ENCODE measurements at regions not wholly inside any gene's neighbourhood (a gene's known extent, or its start where the extent isn't known, plus 50 kb on each side); places are given as distances from the start of the nearest gene placed in this dataset.

DNA sequence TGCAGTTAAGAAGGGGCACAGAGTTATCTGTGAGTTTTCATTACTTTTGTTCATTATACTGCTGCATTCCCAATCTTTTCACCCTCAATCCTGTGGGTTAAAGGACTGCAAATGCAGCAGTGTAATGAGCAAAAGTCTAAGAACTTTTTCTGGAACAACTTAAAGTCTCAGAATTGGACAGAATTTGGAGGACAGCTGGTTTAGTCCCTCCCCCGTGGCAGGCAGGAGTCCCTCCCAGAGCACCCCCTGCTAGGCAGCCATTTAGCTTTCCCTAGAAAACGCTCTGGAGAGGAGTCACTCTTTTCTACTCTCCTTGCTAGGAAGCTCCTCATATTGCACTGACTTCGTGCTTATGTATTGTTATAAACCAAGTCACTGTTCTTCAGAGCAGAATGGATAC is 156.3 kb upstream of the UBE2E1 start:
- FAIRE-seq, result no peak
- H3K9me3 ChIP-seq (replicated peaks; ENCODE audit: control insufficient read depth, insufficient read depth, low read length), result no peaks in the 10 kb centered on the region
- ChIA-PET CTCF (interaction anchor here (0.6 to 2.0 kb wide), 10 partner anchors 9 to 689 kb away, joined by 3 to 15 read pairs (median 3); no protein-coding TSS in a partner anchor), RAD21 (ENCODE audit: unreplicated experiment) (interaction anchor here (0.6 to 3.1 kb wide), 16 partner anchors 10 to 269 kb away, joined by 3 to 27 read pairs (median 5); no protein-coding TSS in a partner anchor), POLR2A (interaction anchor here (0.6 to 1.3 kb wide), 4 partner anchors 9 to 403 kb away, joined by 3 to 5 read pairs (median 4); partner anchors contain the start of genes NKIRAS1 and RPL15), SMC1A (ENCODE audit: uncharacterized antibody, unreplicated experiment) (interaction anchor here (0.6 to 5.3 kb wide), 38 partner anchors 9 to 487 kb away, joined by 3 to 35 read pairs (median 4); no protein-coding TSS in a partner anchor)
- H3K36me3 ChIP-seq (ENCODE audit: control insufficient read depth in 2 of 2, insufficient read depth in 2 of 2, low read length in 1 of 2), result no peaks in the 10 kb centered on the region
- in situ Hi-C loops (cut with MboI) (no loop called here), intact Hi-C loops (cut with micrococcal nuclease; ENCODE audit: unreplicated experiment) (no loop called here)
- no peak for ATAC-seq
- no peak overlapping the region for H3K9ac ChIP-seq (ENCODE audit: control insufficient read depth, insufficient read depth, low read length)
- no peak for DNase-seq (ENCODE audit: low read depth, low spot score)
- no peak overlapping the region for H2AFZ ChIP-seq (ENCODE audit: control insufficient read depth, low read depth, low read length)
- no peaks in the 10 kb centered on the region for H3K79me2 ChIP-seq (ENCODE audit: control insufficient read depth, insufficient read depth, low read length)
- no peak overlapping the region for H3K4me2 ChIP-seq (ENCODE audit: control insufficient read depth, insufficient read depth)
- no peaks in the 10 kb centered on the region for H3K27me3 ChIP-seq (replicated peaks in 1 of 2; ENCODE audit: control insufficient read depth in 2 of 2, insufficient read depth in 2 of 2, low read length in 1 of 2)
- H3K4me1 ChIP-seq (ENCODE audit: control insufficient read depth, insufficient read depth, low read length), result peaks cover 33% of the 10 kb centered on the region
- WGBS (ENCODE audit: insufficient coverage, insufficient replicate concordance, low lambda C conversion rate, missing lambda C conversion rate), result 100% methylated on average over 3 of the region's 3 CpGs
- BruUV-seq (replicated peaks), result no TSS peak
- H3K4me3 ChIP-seq, result no peak overlapping the region
- no peak overlapping the region for H3K27ac ChIP-seq (ENCODE audit: control insufficient read depth, insufficient read depth)
- TF ChIP-seq NR2C1 (IDR thresholded peaks at IDR 0.05), result no peak
- TF ChIP-seq, protein P1, sequence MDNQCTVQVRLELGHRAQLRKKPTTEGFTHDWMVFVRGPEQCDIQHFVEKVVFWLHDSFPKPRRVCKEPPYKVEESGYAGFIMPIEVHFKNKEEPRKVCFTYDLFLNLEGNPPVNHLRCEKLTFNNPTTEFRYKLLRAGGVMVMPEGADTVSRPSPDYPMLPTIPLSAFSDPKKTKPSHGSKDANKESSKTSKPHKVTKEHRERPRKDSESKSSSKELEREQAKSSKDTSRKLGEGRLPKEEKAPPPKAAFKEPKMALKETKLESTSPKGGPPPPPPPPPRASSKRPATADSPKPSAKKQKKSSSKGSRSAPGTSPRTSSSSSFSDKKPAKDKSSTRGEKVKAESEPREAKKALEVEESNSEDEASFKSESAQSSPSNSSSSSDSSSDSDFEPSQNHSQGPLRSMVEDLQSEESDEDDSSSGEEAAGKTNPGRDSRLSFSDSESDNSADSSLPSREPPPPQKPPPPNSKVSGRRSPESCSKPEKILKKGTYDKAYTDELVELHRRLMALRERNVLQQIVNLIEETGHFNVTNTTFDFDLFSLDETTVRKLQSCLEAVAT (IDR thresholded peaks at IDR 0.05), result no peak
- no peak for TF ChIP-seq ZNF622 (IDR thresholded peaks at IDR 0.05)
- TF ChIP-seq YY1 (IDR thresholded peaks at IDR 0.05; ENCODE audit: low read depth, low read length), result no peak
- TF ChIP-seq SUPT20H (IDR thresholded peaks at IDR 0.05; ENCODE audit: borderline replicate concordance, control insufficient read depth, low read depth, low read length), result no peak
- TF ChIP-seq HDGF (IDR thresholded peaks at IDR 0.05), result no peak
- no peak for TF ChIP-seq NFYA (IDR thresholded peaks at IDR 0.05; ENCODE audit: borderline replicate concordance, low read depth, low read length)
- TF ChIP-seq, protein P2, sequence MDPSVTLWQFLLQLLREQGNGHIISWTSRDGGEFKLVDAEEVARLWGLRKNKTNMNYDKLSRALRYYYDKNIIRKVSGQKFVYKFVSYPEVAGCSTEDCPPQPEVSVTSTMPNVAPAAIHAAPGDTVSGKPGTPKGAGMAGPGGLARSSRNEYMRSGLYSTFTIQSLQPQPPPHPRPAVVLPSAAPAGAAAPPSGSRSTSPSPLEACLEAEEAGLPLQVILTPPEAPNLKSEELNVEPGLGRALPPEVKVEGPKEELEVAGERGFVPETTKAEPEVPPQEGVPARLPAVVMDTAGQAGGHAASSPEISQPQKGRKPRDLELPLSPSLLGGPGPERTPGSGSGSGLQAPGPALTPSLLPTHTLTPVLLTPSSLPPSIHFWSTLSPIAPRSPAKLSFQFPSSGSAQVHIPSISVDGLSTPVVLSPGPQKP (IDR thresholded peaks at IDR 0.05; ENCODE audit: low read depth, low read length), result no peak
- no peak for TF ChIP-seq LARP7 (IDR thresholded peaks at IDR 0.05)
- TF ChIP-seq, protein P3, sequence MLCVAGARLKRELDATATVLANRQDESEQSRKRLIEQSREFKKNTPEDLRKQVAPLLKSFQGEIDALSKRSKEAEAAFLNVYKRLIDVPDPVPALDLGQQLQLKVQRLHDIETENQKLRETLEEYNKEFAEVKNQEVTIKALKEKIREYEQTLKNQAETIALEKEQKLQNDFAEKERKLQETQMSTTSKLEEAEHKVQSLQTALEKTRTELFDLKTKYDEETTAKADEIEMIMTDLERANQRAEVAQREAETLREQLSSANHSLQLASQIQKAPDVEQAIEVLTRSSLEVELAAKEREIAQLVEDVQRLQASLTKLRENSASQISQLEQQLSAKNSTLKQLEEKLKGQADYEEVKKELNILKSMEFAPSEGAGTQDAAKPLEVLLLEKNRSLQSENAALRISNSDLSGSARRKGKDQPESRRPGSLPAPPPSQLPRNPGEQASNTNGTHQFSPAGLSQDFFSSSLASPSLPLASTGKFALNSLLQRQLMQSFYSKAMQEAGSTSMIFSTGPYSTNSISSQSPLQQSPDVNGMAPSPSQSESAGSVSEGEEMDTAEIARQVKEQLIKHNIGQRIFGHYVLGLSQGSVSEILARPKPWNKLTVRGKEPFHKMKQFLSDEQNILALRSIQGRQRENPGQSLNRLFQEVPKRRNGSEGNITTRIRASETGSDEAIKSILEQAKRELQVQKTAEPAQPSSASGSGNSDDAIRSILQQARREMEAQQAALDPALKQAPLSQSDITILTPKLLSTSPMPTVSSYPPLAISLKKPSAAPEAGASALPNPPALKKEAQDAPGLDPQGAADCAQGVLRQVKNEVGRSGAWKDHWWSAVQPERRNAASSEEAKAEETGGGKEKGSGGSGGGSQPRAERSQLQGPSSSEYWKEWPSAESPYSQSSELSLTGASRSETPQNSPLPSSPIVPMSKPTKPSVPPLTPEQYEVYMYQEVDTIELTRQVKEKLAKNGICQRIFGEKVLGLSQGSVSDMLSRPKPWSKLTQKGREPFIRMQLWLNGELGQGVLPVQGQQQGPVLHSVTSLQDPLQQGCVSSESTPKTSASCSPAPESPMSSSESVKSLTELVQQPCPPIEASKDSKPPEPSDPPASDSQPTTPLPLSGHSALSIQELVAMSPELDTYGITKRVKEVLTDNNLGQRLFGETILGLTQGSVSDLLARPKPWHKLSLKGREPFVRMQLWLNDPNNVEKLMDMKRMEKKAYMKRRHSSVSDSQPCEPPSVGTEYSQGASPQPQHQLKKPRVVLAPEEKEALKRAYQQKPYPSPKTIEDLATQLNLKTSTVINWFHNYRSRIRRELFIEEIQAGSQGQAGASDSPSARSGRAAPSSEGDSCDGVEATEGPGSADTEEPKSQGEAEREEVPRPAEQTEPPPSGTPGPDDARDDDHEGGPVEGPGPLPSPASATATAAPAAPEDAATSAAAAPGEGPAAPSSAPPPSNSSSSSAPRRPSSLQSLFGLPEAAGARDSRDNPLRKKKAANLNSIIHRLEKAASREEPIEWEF (IDR thresholded peaks at IDR 0.05; ENCODE audit: insufficient replicate concordance, low read depth, low read length), result no peak
- no peak for TF ChIP-seq SUZ12 (IDR thresholded peaks at IDR 0.05; ENCODE audit: unreplicated experiment)
- no peaks in the 10 kb centered on the region for H4K20me1 ChIP-seq (ENCODE audit: control insufficient read depth, insufficient read depth)
